ACC112 (cell line): ENCODE measurements at regions not wholly inside any gene's neighbourhood (a gene's known extent, or its start where the extent isn't known, plus 50 kb on each side); places are given as distances from the start of the nearest gene placed in this dataset.

Experiments
- H2AFZ ChIP-seq: fragments of 200-600 bp; sonication (generic); one replicate; pipeline ENCODE4 v1.6.0; 2017; ENCODE audit warnings: antibody characterized with exemption, low read length; ENCODE audit not compliant: unreplicated experiment
- H3K27ac ChIP-seq: fragments of 200-600 bp; sonication (generic); 2 replicates; pipeline ENCODE4 v1.5.1; 2014; ENCODE audit warnings: low read depth, mild to moderate bottlenecking, antibody characterized with exemption, low read length, moderate library complexity
- H3K27me3 ChIP-seq: fragments of 200-600 bp; sonication (generic); 2 replicates; pipeline ENCODE4 v1.6.1; 2014; ENCODE audit warnings: mild to moderate bottlenecking, antibody characterized with exemption, low read length, moderate library complexity, mixed read lengths; ENCODE audit not compliant: insufficient read depth
- H3K36me3 ChIP-seq: fragments of 200-600 bp; sonication (generic); 2 replicates; pipeline ENCODE4 v1.6.1; 2016; ENCODE audit warnings: mild to moderate bottlenecking, antibody characterized with exemption, low read length, moderate library complexity, mixed read lengths; ENCODE audit not compliant: insufficient read depth
- H3K4me1 ChIP-seq: fragments of 200-600 bp; sonication (generic); one replicate; pipeline ENCODE4 v1.6.1; 2016; ENCODE audit warnings: low read length, mixed read lengths; ENCODE audit not compliant: insufficient read depth, unreplicated experiment, control insufficient read depth
- H3K4me3 ChIP-seq: fragments of 200-600 bp; sonication (generic); 2 replicates; pipeline ENCODE4 v1.5.1; 2014; ENCODE audit warnings: mild to moderate bottlenecking, low read depth, low read length
- H3K79me2 ChIP-seq: fragments of 200-600 bp; sonication (generic); one replicate; pipeline ENCODE4 v1.6.0; 2016; ENCODE audit warnings: low read length; ENCODE audit not compliant: control insufficient read depth, unreplicated experiment, insufficient read depth

GRCh38 chr5:165282491-165282890, 1777.1 kb downstream of the MAT2B start:
- Histone ChIP-seq H3K79me2 (no peaks in the 10 kb centered on the region), H3K4me1 (no peaks in the 10 kb centered on the region), H2AFZ (no peak overlapping the region), H3K27ac (no peak overlapping the region), H3K36me3 (no peaks in the 10 kb centered on the region), H3K4me3 (no peak overlapping the region), H3K27me3 (no peaks in the 10 kb centered on the region)

- no peaks in the 10 kb centered on the region for H3K79me2 ChIP-seq
- H3K27ac ChIP-seq = no peak overlapping the region
- H3K27me3 ChIP-seq = no peaks in the 10 kb centered on the region
- no peaks in the 10 kb centered on the region for H3K4me1 ChIP-seq
- no peak overlapping the region for H3K4me3 ChIP-seq
- H3K36me3 ChIP-seq = no peaks in the 10 kb centered on the region
- no peak overlapping the region for H2AFZ ChIP-seq
Measured at GRCh38 chr5:165286692-165287091, 1781.3 kb downstream of the MAT2B start.

- H2AFZ ChIP-seq = no peak overlapping the region
- no peaks in the 10 kb centered on the region for H3K4me1 ChIP-seq
- no peak overlapping the region for H3K4me3 ChIP-seq
- H3K36me3 ChIP-seq = no peaks in the 10 kb centered on the region
- no peak overlapping the region for H3K27ac ChIP-seq
- H3K79me2 ChIP-seq = no peaks in the 10 kb centered on the region
- no peaks in the 10 kb centered on the region for H3K27me3 ChIP-seq
Measured at GRCh38 chr5:165290535-165290934, 1785.1 kb downstream of the MAT2B start.

- no peaks in the 10 kb centered on the region for H3K36me3 ChIP-seq
- no peak overlapping the region for H2AFZ ChIP-seq
- H3K4me3 ChIP-seq = no peak overlapping the region
- H3K79me2 ChIP-seq = no peaks in the 10 kb centered on the region
- H3K4me1 ChIP-seq = no peaks in the 10 kb centered on the region
- no peaks in the 10 kb centered on the region for H3K27me3 ChIP-seq
- no peak overlapping the region for H3K27ac ChIP-seq
Measured at GRCh38 chr5:165296401-165297130, 1791.1 kb downstream of the MAT2B start.

GRCh38 chr5:165304193-165304827, 1798.9 kb downstream of the MAT2B start:
- Histone ChIP-seq H3K27me3 (no peaks in the 10 kb centered on the region), H3K36me3 (no peaks in the 10 kb centered on the region), H3K4me1 (no peaks in the 10 kb centered on the region), H2AFZ (no peak overlapping the region), H3K79me2 (no peaks in the 10 kb centered on the region), H3K27ac (no peak overlapping the region), H3K4me3 (no peak overlapping the region)

- Histone ChIP-seq H3K36me3 (no peaks in the 10 kb centered on the region), H2AFZ (no peak overlapping the region), H3K27ac (no peak overlapping the region), H3K27me3 (no peaks in the 10 kb centered on the region), H3K79me2 (no peaks in the 10 kb centered on the region), H3K4me1 (no peaks in the 10 kb centered on the region), H3K4me3 (no peak overlapping the region)
Measured at GRCh38 chr5:165305596-165305995, 1800.2 kb downstream of the MAT2B start.

GRCh38 chr5:165309446-165309845, 1804.0 kb downstream of the MAT2B start:
- H3K79me2 ChIP-seq = no peaks in the 10 kb centered on the region
- no peak overlapping the region for H3K27ac ChIP-seq
- H3K4me1 ChIP-seq = no peaks in the 10 kb centered on the region
- no peaks in the 10 kb centered on the region for H3K36me3 ChIP-seq
- no peaks in the 10 kb centered on the region for H3K27me3 ChIP-seq
- no peak overlapping the region for H2AFZ ChIP-seq
- H3K4me3 ChIP-seq = no peak overlapping the region

GRCh38 chr5:165310031-165310430, 1804.6 kb downstream of the MAT2B start:
- Histone ChIP-seq H3K36me3 (no peaks in the 10 kb centered on the region), H3K4me1 (no peaks in the 10 kb centered on the region), H2AFZ (no peak overlapping the region), H3K79me2 (no peaks in the 10 kb centered on the region), H3K27me3 (no peaks in the 10 kb centered on the region), H3K4me3 (no peak overlapping the region), H3K27ac (no peak overlapping the region)

- Histone ChIP-seq H3K27me3 (no peaks in the 10 kb centered on the region), H3K36me3 (no peaks in the 10 kb centered on the region), H3K79me2 (no peaks in the 10 kb centered on the region), H2AFZ (peak overlapping the region; percentile 7), H3K4me3 (peak overlapping the region; percentile 23; the same call in 1 of the 2 replicates), H3K4me1 (peaks cover 34% of the 10 kb centered on the region), H3K27ac (peak overlapping the region; percentile 74)
Measured at GRCh38 chr5:165321912-165322311, 1816.5 kb downstream of the MAT2B start.

GRCh38 chr5:165325221-165325620, 1819.8 kb downstream of the MAT2B start:
- no peaks in the 10 kb centered on the region for H3K79me2 ChIP-seq
- H3K4me1 ChIP-seq = peaks cover 55% of the 10 kb centered on the region
- no peak overlapping the region for H2AFZ ChIP-seq
- H3K4me3 ChIP-seq = 0 out of 2 replicates have a peak overlapping the region, but pooled peaks have one; percentile 11
- peak overlapping the region; percentile 68 for H3K27ac ChIP-seq
- no peaks in the 10 kb centered on the region for H3K36me3 ChIP-seq
- no peaks in the 10 kb centered on the region for H3K27me3 ChIP-seq

GRCh38 chr5:165327631-165328030, 1822.2 kb downstream of the MAT2B start:
- Histone ChIP-seq H3K79me2 (no peaks in the 10 kb centered on the region), H3K4me3 (no peak overlapping the region), H3K4me1 (peaks cover 37% of the 10 kb centered on the region), H2AFZ (no peak overlapping the region), H3K27ac (no peak overlapping the region), H3K27me3 (no peaks in the 10 kb centered on the region), H3K36me3 (no peaks in the 10 kb centered on the region)
